ENCODE measurements at regions not wholly inside any gene's neighbourhood (a gene's known extent, or its start where the extent isn't known, plus 50 kb on each side); places are given as distances from the start of the nearest gene placed in this dataset.

DNA sequence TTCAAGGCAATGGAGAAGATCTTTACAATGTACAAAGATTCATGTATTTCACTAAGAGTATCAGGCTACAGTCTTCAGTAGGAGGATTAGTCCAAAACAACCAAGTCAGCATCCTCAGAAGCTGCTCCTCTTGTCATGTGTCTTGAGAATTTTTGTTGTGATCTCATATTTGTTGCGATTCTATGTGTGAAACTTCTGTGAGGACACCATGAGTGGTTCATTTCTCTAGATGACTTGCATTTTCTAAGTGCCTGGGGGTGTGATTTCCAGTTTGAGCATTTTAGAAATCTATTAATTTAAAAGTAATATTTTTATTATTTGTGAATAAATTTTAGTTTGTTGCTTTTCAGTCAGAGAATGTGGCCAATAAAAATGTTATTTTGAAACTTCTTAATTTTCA lies 94.5 kb downstream of the RAP2A start:
- WGBS, 2 donors (ENCODE audit: low coverage in 1 of 2): 75 to 78% methylated on average over 1 of the region's 1 CpG

DNA sequence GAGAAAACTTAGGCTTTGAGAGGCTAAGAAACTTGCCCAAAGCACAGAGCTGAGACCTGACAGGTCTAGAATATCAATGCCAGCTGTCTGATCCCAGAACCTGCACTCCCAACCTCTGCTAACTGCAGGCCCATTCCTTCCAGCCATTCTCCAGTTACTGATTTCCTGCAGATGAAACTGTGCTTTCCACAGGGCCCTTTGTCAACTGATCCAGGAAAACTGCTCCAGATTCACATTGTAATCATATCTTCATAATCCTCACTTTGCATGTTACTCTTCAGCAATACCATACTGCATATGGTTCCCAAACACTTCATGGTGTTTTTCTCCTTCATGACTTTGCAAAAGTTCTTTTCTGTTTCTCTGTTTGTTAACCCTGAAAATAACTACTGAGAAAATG lies 100.6 kb downstream of the RAP2A start:
- H3K4me1 ChIP-seq: no peaks in the 10 kb centered on the region
- TF ChIP-seq POLR2A (IDR thresholded peaks at IDR 0.05): no peak
- no peak for TF ChIP-seq POLR2AphosphoS5 (IDR thresholded peaks at IDR 0.05)
- no peak for TF ChIP-seq EP300 (IDR thresholded peaks at IDR 0.05)
- TF ChIP-seq, protein P1, sequence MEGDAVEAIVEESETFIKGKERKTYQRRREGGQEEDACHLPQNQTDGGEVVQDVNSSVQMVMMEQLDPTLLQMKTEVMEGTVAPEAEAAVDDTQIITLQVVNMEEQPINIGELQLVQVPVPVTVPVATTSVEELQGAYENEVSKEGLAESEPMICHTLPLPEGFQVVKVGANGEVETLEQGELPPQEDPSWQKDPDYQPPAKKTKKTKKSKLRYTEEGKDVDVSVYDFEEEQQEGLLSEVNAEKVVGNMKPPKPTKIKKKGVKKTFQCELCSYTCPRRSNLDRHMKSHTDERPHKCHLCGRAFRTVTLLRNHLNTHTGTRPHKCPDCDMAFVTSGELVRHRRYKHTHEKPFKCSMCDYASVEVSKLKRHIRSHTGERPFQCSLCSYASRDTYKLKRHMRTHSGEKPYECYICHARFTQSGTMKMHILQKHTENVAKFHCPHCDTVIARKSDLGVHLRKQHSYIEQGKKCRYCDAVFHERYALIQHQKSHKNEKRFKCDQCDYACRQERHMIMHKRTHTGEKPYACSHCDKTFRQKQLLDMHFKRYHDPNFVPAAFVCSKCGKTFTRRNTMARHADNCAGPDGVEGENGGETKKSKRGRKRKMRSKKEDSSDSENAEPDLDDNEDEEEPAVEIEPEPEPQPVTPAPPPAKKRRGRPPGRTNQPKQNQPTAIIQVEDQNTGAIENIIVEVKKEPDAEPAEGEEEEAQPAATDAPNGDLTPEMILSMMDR (IDR thresholded peaks at IDR 0.05): no peak
- no peak for ATAC-seq
- H3K4me3 ChIP-seq: no peak overlapping the region
- no peak overlapping the region for H3K27ac ChIP-seq
- H3K9me3 ChIP-seq: no peaks in the 10 kb centered on the region
- no peaks in the 10 kb centered on the region for H3K36me3 ChIP-seq
- no peaks in the 10 kb centered on the region for H3K27me3 ChIP-seq

More for the DNA sequence above, 94.5 kb downstream of the RAP2A start:
- TF ChIP-seq, protein P1 (IDR thresholded peaks at IDR 0.05): no peak
- TF ChIP-seq POLR2A (IDR thresholded peaks at IDR 0.05) (no peak), POLR2AphosphoS5 (IDR thresholded peaks at IDR 0.05) (no peak)
- Histone ChIP-seq H3K27ac (no peak overlapping the region), H3K27me3 (no peaks in the 10 kb centered on the region), H3K4me1 (no peaks in the 10 kb centered on the region), H3K9me3 (no peaks in the 10 kb centered on the region), H3K4me3 (no peak overlapping the region), H3K36me3 (no peaks in the 10 kb centered on the region)
- no peak for ATAC-seq

DNA sequence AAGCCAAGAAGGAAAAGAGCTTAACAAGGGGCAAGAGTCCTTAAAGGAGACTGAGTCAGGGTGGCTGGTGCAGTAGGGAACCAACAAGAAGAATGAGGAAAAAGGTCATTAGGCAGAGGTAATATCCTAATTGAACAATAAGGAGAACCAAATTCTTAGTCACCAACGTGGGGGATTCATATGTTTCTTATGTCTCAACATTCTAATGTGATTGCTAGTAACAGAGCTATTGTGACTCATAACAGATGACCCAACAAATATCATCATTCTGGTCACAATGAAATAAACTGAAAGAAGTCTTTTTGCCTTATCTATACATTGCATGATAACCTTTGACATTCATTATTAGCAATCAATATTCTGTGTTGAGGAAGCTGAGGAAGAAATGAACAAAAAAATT lies 101.6 kb downstream of the RAP2A start:
- no peak overlapping the region for H3K27ac ChIP-seq
- no peaks in the 10 kb centered on the region for H3K9me3 ChIP-seq
- whole genome bisulfite sequencing, 2 donors (ENCODE audit: low coverage in 1 of 2): 79 to 100% methylated on average over 1 of the region's 1 CpG
- TF ChIP-seq, protein P1 (IDR thresholded peaks at IDR 0.05): no peak
- no peak for ATAC-seq
- H3K36me3 ChIP-seq: no peaks in the 10 kb centered on the region
- H3K4me1 ChIP-seq: no peaks in the 10 kb centered on the region
- no peaks in the 10 kb centered on the region for H3K27me3 ChIP-seq
- no peak overlapping the region for H3K4me3 ChIP-seq

DNA sequence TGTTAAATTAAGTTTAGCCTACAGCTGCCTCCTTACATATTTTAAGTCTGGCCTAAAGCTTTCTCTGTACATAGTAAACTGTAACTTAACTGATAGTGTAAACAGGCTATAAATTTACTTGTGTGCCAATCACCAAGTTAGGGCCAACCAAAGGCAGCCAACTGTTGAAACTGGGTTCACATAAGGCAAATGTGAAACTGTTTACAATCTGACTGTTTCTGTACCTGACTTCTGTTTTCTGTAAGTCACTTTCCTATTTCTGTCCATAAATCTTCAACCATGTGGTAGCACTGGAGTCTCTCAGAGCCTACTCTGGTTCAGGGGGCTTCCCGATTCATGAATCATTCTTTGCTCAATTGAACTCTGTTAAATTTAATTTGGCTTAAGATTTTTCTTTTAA lies 103.1 kb downstream of the RAP2A start:
- Histone ChIP-seq H3K9me3 (no peaks in the 10 kb centered on the region), H3K27me3 (no peaks in the 10 kb centered on the region), H3K4me1 (no peaks in the 10 kb centered on the region), H3K4me3 (no peak overlapping the region), H3K36me3 (no peaks in the 10 kb centered on the region), H3K27ac (no peak overlapping the region)
- 89 to 90% methylated on average over 1 of the region's 1 CpG for WGBS, 2 donors (ENCODE audit: low coverage in 1 of 2)
- no peak for TF ChIP-seq POLR2AphosphoS5 (IDR thresholded peaks at IDR 0.05)
- TF ChIP-seq EP300 (IDR thresholded peaks at IDR 0.05): no peak
- TF ChIP-seq, protein P1 (IDR thresholded peaks at IDR 0.05): no peak
- TF ChIP-seq POLR2A (IDR thresholded peaks at IDR 0.05): no peak
- ATAC-seq: no peak

DNA sequence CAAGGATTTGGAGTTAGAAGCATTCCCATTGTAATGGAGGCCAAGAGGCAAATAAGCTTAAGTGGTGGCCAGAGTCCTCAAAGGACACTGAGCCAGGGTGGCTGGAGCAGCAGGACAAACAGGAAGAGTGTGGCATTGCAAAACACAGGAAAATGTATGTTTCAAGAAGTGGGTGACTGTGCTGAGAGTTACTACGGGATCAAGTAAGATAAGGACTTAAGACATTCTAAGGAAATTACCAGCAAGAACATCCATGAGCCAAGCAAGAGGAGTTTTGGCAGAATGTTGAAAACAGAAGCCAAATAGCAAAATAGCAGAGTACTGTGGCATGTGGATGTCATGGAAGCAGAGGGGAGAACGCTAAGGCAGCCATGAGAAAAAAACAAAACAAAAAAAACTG lies 104.2 kb downstream of the RAP2A start:
- Histone ChIP-seq H3K27me3 (no peaks in the 10 kb centered on the region), H3K9me3 (no peaks in the 10 kb centered on the region), H3K36me3 (no peaks in the 10 kb centered on the region), H3K27ac (no peak overlapping the region), H3K4me3 (no peak overlapping the region), H3K4me1 (no peaks in the 10 kb centered on the region)
- TF ChIP-seq POLR2AphosphoS5 (IDR thresholded peaks at IDR 0.05) (no peak), EP300 (IDR thresholded peaks at IDR 0.05) (no peak), POLR2A (IDR thresholded peaks at IDR 0.05) (no peak)
- TF ChIP-seq, protein P1 (IDR thresholded peaks at IDR 0.05): no peak
- WGBS, 2 donors (ENCODE audit: low coverage in 1 of 2): 67 to 69% methylated on average over 2 of the region's 2 CpGs
- ATAC-seq: no peak
